PFSK-1 (cell line): ENCODE measurements at regions not wholly inside any gene's neighbourhood (a gene's known extent, or its start where the extent isn't known, plus 50 kb on each side); places are given as distances from the start of the nearest gene placed in this dataset.

Experiments used
- POLR2AphosphoS5 ChIP-seq: IDR thresholded peaks from 2 replicates; pipeline ENCODE4 v1.6.1; 2012; ENCODE audit warnings: low read depth, mild to moderate bottlenecking, control low read depth, low read length, moderate library complexity
- SIN3A ChIP-seq: IDR thresholded peaks from 2 replicates; pipeline ENCODE4 v1.6.1; 2012; ENCODE audit warnings: mild to moderate bottlenecking, low read length, moderate library complexity, borderline replicate concordance; ENCODE audit not compliant: insufficient read depth

DNA sequence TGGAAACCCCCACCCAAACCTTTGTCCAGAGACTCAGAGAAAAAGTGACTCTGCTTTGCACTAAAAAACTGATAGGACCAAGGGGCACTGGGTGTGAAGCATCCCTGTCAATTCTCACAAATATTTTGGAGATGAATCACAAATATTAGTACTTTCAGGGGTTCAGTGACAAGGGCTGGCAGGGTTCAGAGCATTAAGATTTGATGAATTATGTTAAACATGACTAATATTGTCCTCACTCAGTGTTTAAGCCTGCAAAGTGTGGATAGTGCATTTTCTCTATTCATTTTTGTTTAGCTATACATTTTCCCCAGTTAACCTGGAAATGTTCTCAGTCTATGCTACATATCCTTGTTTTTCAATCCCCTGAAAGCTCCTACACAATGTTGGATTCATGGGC lies 65.3 kb upstream of the CCDC68 start:
- TF ChIP-seq POLR2AphosphoS5 (no peak), SIN3A (no peak)
